ENCODE measurements at regions not wholly inside any gene's neighbourhood (a gene's known extent, or its start where the extent isn't known, plus 50 kb on each side); places are given as distances from the start of the nearest gene placed in this dataset.

GRCh38 chr13:110062777-110063442, 244.0 kb downstream of the COL4A1 start:
- Histone ChIP-seq H3K9ac (ENCODE audit: insufficient read depth in 1 of 2, low read depth in 2 of 2, low read length in 2 of 2) (no peak overlapping the region), H3K4me3 (no peak overlapping the region), H3K4me1 (replicated peaks in 1 of 2; ENCODE audit: control insufficient read depth in 2 of 2, insufficient read depth in 2 of 2, low read length in 2 of 2) (no peaks in the 10 kb centered on the region), H3K27me3 (ENCODE audit: control insufficient read depth in 2 of 2, insufficient read depth in 2 of 2, low read length in 2 of 2) (peaks cover 0 to 20% of the 10 kb centered on the region in 2 experiments; a peak in 2 of 5 replicates), H2AFZ (ENCODE audit: low read depth, low read length) (no peak overlapping the region), H3K36me3 (ENCODE audit: control insufficient read depth, insufficient read depth, low read length) (no peaks in the 10 kb centered on the region), H4K20me1 (replicated peaks; ENCODE audit: control insufficient read depth, insufficient read depth, low read length) (no peaks in the 10 kb centered on the region), H3K4me2 (ENCODE audit: insufficient read depth, low read length) (no peak overlapping the region), H3K9me3 (replicated peaks; ENCODE audit: control insufficient read depth, insufficient read depth, low read depth, low read length) (no peaks in the 10 kb centered on the region), H3K79me2 (ENCODE audit: control insufficient read depth, insufficient read depth, low read length) (no peaks in the 10 kb centered on the region), H3K27ac (ENCODE audit: extremely low read depth, low read depth, low read length) (no peak overlapping the region), H3K9me1 (ENCODE audit: control insufficient read depth, insufficient read depth, low read length) (no peaks in the 10 kb centered on the region)
- in situ Hi-C loops (cut with MboI), result no loop called here
- DNase-seq (ENCODE audit: extremely low read depth in 1 of 4, low spot score in 3 of 4) (no peak), ATAC-seq (no peak), FAIRE-seq (no peak)
- ChIA-PET CTCF (ENCODE audit: low intra/inter-chr PET ratio) (no interaction called here), POLR2A (no interaction called here)
- BruUV-seq (replicated peaks), result no TSS peak
- intact Hi-C loops (cut with micrococcal nuclease), result no loop called here
- WGBS (ENCODE audit: insufficient coverage, low coverage, missing lambda C conversion rate), result 0% methylated on average over 16 of the region's 19 CpGs
- no peak for TF ChIP-seq KLF10 (CRISPR knock-in tag; IDR thresholded peaks at IDR 0.05)
- TF ChIP-seq TFE3 (CRISPR knock-in tag; IDR thresholded peaks at IDR 0.05), result no peak
- TF ChIP-seq CBX3 (IDR thresholded peaks at IDR 0.05; ENCODE audit: borderline replicate concordance in 1 of 2, low read length in 2 of 2), result no peak
- TF ChIP-seq ZFP30 (CRISPR knock-in tag; IDR thresholded peaks at IDR 0.05; ENCODE audit: borderline replicate concordance), result no peak
- no peak for TF ChIP-seq ILF3 (IDR thresholded peaks at IDR 0.05; ENCODE audit: borderline replicate concordance)
- no peak for TF ChIP-seq SMARCE1 (IDR thresholded peaks at IDR 0.05)
- no peak for TF ChIP-seq COPS2 (conservative IDR thresholded peaks at IDR 0.05)
- no peak for TF ChIP-seq BCLAF1 (IDR thresholded peaks at IDR 0.05; ENCODE audit: borderline replicate concordance in 1 of 2, control insufficient read depth in 1 of 2, low read depth in 2 of 2, low read length in 1 of 2)
- no peak for TF ChIP-seq MBD1 (CRISPR knock-in tag; IDR thresholded peaks at IDR 0.05)
- TF ChIP-seq NCOA1 (IDR thresholded peaks at IDR 0.05; ENCODE audit: low read depth), result no peak
- TF ChIP-seq ZNF224 (CRISPR knock-in tag; IDR thresholded peaks at IDR 0.05), result no peak
- no peak for TF ChIP-seq ZNF778 (CRISPR knock-in tag; IDR thresholded peaks at IDR 0.05)
- no peak for TF ChIP-seq NR3C1 (CRISPR knock-in tag; IDR thresholded peaks at IDR 0.05)
- TF ChIP-seq ZSCAN29 (IDR thresholded peaks at IDR 0.05), result no peak
- TF ChIP-seq CREM (IDR thresholded peaks at IDR 0.05; ENCODE audit: low read depth), result no peak
